D721Med (cell line): ENCODE measurements at regions not wholly inside any gene's neighbourhood (a gene's known extent, or its start where the extent isn't known, plus 50 kb on each side); places are given as distances from the start of the nearest gene placed in this dataset.

ENCODE experiments used
- DNase-seq: peaks from one replicate; pipeline ENCODE4 v3.0.0; 2011; ENCODE audit warnings: low spot score; ENCODE audit not compliant: insufficient read length
- FAIRE-seq: peaks from 2 replicates; lab custom pipeline; 2011; peaks lifted over from hg19 to GRCh38; lab: Jason Lieb, UNC
- CTCF ChIP-seq: IDR thresholded peaks from 2 replicates; pipeline ENCODE4 v1.5.1; 2012; ENCODE audit warnings: mild to moderate bottlenecking, control low read depth; ENCODE audit not compliant: insufficient read depth; ENCODE audit errors: missing control alignments

DNA sequence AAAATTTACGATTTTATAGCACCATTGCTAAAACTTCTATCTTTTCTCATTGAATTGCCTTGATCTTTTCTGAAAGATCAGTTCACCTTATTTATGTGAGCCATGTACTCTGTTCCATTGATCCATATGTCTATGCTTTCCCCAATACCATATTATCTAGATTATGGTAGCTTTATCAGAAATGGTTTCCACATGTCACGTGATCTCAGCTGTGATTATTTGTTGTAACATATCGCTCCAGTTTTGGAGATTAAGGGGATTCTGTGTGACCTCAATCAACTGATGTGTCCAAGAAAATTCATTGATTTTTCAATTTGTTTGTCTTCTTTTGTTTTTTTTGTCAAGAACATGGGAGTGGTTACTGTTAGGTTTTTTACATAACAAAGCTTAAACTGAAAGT, 1114.5 kb upstream of the ATXN8OS start:
- no peak for TF ChIP-seq CTCF
- DNase-seq (no peak), FAIRE-seq (no peak)

DNA sequence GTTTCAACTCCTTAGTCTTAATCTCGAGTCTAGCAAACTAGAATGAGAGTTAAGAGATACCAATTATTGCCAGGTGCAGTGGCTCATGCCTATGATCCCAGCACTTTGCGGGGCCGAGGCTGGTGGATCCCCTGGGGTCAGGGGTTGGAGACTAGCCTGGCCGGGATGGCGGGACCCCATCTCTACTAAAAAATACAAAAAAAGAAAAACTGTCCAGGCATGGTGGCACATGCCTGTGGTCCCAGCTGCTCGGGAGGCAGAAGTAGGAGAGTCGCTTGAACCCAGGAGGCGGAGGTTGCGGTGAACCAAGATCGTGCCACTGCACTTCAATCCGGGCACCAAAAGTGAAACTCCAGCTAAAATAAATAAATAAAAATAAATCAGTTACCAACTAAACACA, 1119.5 kb upstream of the ATXN8OS start:
- FAIRE-seq, result no peak
- no peak for TF ChIP-seq CTCF
- DNase-seq, result no peak

GRCh38 chr13:68987585-68987984, 1120.0 kb upstream of the ATXN8OS start:
- DNase-seq, result no peak
- TF ChIP-seq CTCF, result no peak
- no peak for FAIRE-seq

- FAIRE-seq, result no peak
- TF ChIP-seq CTCF, result no peak
- no peak for DNase-seq
Measured at GRCh38 chr13:68984688-68985319, 1122.8 kb upstream of the ATXN8OS start.

- TF ChIP-seq CTCF, result no peak
- no peak for FAIRE-seq
- no peak for DNase-seq
Measured at GRCh38 chr13:68982961-68983619, 1124.5 kb upstream of the ATXN8OS start.

DNA sequence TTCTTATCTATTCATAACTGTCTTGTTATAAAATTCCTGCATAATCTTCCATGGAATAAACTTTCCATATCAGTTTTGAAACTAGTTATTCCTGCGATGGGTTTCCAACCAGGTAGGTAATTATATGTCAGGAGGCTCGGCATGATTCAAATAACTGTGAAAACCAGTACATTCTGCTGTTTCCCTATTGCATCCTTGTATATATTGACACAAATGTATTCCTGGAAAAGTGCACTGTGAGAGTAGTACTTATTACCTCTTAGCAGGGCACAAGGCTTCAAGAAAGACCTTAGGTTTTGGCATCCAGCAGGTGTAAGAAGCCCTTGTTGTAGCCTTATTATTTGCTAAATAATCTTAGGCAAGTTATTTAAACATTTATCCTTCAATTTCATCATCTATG, 1131.3 kb upstream of the ATXN8OS start:
- no peak for TF ChIP-seq CTCF
- FAIRE-seq, result no peak
- DNase-seq, result no peak

DNA sequence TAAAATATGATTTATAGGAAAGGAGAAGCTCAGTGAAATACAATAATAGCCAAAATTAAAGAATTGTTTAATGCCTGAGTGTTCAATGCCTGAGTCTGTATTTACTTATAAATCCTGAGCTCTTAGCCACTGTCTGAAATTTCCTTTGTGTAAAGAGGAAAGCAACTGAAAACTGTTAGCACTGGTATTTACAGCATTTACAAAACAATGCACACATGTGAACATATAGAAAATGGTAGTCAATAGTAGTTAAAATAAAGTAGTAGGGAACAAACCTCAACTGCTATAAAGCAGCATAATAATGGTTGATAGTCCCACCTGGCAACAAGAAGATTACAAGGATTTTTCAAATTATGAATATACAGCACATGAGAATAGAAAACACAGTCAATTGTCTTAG, 1137.1 kb upstream of the ATXN8OS start:
- TF ChIP-seq CTCF, result no peak
- no peak for FAIRE-seq
- no peak for DNase-seq
